ENCODE measurements at regions not wholly inside any gene's neighbourhood (a gene's known extent, or its start where the extent isn't known, plus 50 kb on each side); places are given as distances from the start of the nearest gene placed in this dataset.

DNA sequence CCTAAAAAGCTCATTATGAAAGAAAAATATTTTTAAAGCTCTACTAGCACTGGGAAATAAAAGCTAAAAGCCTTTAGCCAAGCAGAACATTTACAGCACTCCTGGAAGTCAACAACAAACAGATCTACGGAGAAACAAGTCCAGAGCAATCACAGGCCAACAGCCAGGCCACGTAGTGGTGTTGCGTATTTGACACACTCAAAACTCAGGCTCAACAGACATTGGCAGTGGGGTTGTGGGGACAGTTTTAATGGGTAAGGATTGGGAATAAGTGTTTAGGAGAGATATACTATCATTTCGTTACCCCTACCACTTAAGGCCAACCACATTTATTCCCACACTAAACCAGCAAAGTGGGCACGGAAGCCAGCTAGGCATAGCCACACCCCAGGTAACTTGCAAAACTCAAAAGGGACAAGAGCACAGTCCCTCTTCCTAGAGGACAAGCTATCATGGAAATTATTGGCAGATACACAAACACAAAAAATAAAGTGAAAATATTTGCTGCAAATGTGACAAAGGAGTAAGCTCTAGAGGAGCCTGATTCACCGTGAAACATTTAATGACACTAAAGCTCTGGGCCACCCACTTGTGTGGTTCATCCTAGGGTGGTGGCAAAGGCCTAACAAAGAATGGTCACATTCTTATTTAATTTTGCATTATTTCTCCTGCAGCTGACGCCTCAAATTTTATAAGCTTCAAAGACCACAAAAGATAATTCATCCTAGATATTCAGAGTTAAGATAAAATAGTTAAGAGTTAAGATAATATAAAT is 498.2 kb downstream of the TNS3 start:
- no peak for DNase-seq (ENCODE audit: low read depth)
- H3K4me3 ChIP-seq (ENCODE audit: low read length): no peak overlapping the region
- TF ChIP-seq, protein P1, sequence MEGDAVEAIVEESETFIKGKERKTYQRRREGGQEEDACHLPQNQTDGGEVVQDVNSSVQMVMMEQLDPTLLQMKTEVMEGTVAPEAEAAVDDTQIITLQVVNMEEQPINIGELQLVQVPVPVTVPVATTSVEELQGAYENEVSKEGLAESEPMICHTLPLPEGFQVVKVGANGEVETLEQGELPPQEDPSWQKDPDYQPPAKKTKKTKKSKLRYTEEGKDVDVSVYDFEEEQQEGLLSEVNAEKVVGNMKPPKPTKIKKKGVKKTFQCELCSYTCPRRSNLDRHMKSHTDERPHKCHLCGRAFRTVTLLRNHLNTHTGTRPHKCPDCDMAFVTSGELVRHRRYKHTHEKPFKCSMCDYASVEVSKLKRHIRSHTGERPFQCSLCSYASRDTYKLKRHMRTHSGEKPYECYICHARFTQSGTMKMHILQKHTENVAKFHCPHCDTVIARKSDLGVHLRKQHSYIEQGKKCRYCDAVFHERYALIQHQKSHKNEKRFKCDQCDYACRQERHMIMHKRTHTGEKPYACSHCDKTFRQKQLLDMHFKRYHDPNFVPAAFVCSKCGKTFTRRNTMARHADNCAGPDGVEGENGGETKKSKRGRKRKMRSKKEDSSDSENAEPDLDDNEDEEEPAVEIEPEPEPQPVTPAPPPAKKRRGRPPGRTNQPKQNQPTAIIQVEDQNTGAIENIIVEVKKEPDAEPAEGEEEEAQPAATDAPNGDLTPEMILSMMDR (conservative IDR thresholded peaks at IDR 0.05; ENCODE audit: low read depth, low read length): no peak

DNA sequence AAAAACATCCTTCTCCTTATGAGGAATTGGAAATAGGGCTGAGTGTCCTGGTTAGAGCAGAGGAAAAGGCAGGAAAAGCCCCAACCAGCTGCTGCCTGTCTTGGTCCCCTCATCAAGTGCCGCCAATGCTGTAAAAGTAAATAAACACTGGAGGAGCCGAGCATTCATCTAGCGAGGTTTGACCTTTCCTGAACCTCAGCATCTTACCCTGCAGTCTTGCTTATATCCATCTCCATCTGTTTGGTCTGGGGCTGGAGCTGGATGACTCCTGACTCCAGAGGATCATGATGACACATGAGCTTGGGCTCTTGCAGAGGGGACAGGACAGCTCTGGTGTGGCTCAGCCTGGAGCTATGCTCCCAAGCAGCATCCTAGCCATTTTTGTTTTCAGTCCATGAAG is 501.1 kb downstream of the TNS3 start:
- H3K4me3 ChIP-seq (ENCODE audit: low read length): no peak overlapping the region
- TF ChIP-seq, protein P1 (conservative IDR thresholded peaks at IDR 0.05; ENCODE audit: low read depth, low read length): no peak
- no peak for DNase-seq (ENCODE audit: low read depth)

DNA sequence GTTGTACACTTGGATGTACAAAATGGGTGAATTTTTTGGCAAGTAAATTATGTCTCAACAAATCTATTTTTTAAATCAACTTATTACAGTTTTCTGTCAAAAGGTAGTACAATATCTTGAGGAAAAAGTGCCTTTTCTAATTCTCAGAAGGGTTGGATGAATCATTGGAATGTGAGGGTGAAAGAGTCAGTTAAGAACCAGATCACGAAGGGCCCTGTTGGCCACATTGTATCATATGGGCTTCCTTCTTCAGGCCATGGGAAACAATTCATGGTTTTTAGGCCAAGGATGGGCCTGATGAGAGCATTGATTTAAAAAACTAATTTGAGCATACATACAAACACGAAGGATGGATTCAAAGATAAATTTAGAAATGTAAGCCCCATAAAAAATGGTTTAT is 503.7 kb downstream of the TNS3 start:
- no peak overlapping the region for H3K4me3 ChIP-seq (ENCODE audit: low read length)
- TF ChIP-seq, protein P1 (conservative IDR thresholded peaks at IDR 0.05; ENCODE audit: low read depth, low read length): no peak
- DNase-seq (ENCODE audit: low read depth): no peak

DNA sequence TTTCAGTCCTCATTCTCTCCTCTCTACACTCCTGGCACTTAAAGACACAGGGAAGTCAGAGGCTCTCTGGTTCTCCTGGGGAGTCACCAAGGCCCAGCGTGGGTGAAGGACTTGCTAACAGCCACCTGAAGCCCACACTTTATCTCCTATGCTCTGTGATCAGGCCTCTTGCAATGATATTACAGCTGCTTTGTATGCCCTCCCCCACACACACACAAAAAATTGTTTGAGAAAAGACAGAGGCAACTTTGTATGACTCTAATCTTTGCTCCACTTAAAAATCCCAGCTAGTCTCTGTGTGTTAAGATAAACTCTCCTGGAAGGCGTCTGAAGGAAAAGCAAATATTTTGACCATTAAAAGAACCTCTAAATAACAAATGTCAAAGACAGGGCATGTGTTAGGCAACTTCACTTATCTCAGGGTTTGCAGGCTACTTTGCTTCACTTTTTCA is 507.2 kb downstream of the TNS3 start:
- TF ChIP-seq, protein P1 (conservative IDR thresholded peaks at IDR 0.05; ENCODE audit: low read depth, low read length): no peak
- no peak for DNase-seq (ENCODE audit: low read depth)
- H3K4me3 ChIP-seq (ENCODE audit: low read length): no peak overlapping the region

DNA sequence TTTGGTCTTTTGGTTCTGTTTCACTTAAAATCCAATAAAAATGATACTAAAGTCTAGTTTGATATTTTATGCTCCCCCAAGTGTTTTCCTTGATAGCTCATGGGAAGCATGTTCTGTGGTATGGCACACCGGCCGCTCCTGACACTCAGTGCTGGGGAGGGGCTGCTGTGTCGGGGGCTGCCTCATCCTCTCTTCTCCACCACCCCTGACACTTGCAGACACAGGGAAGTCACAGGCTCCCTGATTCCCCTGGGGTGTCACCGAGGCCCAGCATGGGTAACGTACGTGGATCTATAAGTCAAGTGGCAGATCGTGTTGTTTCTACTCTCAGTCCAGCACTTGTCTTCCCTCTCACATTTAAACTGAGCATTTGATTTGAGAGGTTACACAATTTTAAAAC is 508.6 kb downstream of the TNS3 start:
- no peak for DNase-seq (ENCODE audit: low read depth)
- TF ChIP-seq, protein P1 (conservative IDR thresholded peaks at IDR 0.05; ENCODE audit: low read depth, low read length): no peak
- H3K4me3 ChIP-seq (ENCODE audit: low read length): no peak overlapping the region

DNA sequence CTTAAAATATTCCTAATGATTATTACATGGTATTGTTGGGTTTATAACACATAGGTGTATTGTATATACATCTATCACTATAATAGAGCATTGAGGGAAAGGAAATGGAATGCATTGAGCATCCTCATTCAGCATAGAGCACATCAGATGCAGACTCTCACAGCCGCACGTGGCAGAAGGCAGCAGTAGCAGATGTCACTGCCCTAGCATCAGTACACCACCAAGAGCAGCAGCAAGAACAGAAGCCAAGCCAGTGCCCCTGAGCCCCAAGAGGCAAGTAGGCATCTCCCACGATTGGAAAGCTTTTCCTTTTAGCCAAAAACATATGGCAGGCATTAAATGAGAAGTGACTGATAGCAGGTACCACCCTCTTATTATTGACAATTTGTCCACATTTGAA is 510.0 kb downstream of the TNS3 start:
- H3K4me3 ChIP-seq (ENCODE audit: low read length): no peak overlapping the region
- no peak for DNase-seq (ENCODE audit: low read depth)
- TF ChIP-seq, protein P1 (conservative IDR thresholded peaks at IDR 0.05; ENCODE audit: low read depth, low read length): no peak

DNA sequence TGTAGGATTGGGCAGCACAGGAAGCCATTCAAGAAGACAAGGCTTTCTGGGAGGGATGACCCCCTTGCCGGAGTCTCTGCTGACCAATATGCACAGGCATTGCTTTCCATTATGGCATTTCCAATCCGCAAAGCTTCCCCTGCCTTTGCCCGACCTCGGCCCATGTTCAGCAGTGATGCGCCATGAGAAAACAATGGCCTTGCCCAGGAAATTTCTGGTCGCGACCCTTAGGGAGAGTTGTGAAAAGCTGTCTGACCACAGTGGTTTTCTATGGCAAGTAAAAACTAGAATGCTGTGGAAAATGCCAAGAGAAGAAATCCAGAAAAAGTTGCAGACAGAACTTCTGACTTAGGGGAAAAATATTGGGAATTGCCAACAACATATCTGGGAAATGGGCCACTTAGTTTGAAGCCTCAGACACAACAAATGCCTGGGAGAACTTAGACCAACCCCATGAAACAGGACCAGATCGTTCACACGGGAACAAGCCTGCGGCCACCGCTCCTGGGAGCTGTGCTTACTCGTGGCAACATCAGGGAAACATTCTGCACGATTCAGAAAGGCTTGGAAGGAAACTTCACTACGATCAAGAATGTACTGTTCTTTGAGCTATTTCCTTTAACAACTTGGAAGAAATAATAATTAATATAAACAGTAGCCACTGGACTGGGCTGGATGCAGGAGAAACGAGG is 512.4 kb downstream of the TNS3 start:
- TF ChIP-seq, protein P1 (conservative IDR thresholded peaks at IDR 0.05; ENCODE audit: low read depth, low read length): no peak
- DNase-seq (ENCODE audit: low read depth): no peak

More for the DNA sequence above, 512.4 kb downstream of the TNS3 start:
- no peak overlapping the region for H3K4me3 ChIP-seq (ENCODE audit: low read length)

Measured in retinal pigment epithelial cell (primary cell).